COLO829 (cell line): ENCODE measurements at regions not wholly inside any gene's neighbourhood (a gene's known extent, or its start where the extent isn't known, plus 50 kb on each side); places are given as distances from the start of the nearest gene placed in this dataset.
"Not testable (repeated sequence)": the region's sequence is repeated elsewhere in the genome, so short reads cannot be mapped to it uniquely, and the experiment has no call there.

Experiments
- DNase-seq: peaks from one replicate; pipeline ENCODE4 v3.0.0; 2012; ENCODE audit warnings: low spot score

DNA sequence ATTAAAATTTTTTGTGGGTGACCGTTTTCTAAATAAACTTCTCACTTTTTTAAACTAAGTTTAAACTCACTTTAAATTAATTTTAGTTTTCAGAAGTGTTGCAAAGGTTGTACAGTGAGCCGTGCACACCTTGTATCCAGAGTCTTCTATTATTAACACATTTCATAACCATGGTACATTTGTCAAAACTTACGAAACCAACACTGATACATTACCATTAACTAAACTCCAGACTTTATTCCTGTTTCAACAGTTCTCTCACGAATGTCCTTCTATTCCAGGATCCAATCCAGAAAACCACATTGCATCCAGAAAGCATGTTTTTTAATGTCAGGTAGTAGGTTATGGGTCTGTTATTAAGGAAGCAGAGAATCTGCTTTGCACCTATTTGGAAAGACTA lies 319.9 kb downstream of the CBLN4 start:
- DNase-seq = no peak

GRCh38 chr20:55684578-55684977 lies 320.7 kb downstream of the CBLN4 start:
- no peak for DNase-seq

GRCh38 chr20:55678970-55679667 lies 326.2 kb downstream of the CBLN4 start:
- no peak for DNase-seq

DNA sequence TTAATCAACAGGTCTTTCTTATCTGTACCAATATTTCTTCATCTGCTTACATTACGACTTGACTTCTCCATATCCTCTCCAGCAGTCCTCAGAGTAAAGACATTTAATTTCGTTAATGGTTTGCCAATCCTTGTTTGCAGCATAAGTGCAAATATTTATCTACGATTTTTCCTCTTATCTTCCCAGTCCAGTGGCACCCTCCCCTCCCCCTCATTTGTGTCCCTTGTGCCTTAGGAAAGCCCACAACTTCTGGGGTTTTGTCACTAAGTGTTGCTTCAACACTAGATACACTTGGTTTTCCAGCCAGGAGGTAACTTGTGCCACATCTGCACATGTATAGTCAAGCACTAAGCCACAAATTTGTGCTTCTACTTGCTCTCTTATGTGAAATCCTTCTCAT lies 327.2 kb downstream of the CBLN4 start:
- DNase-seq = no peak

- no peak for DNase-seq
These were observed 328.3 kb downstream of the CBLN4 start for GRCh38 chr20:55677011-55677410.

DNA sequence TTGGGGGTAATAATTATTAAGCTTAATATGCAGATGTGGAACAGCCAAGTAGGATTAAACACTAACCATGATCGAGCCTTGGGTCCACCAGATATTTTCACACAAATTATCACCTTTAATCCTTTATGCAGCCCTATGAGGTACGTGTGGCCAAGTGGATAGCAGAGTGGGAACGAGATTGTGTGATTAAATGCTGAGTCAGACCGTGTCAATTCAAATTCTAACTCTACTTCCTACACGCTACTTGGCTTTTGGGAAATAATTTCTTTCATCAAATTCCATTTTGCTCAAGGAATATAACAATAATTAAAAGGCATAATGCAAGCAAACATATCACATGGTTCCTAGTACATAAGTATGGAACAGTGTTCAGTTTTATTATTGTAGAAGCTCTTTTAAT lies 329.2 kb downstream of the CBLN4 start:
- no peak for DNase-seq

DNA sequence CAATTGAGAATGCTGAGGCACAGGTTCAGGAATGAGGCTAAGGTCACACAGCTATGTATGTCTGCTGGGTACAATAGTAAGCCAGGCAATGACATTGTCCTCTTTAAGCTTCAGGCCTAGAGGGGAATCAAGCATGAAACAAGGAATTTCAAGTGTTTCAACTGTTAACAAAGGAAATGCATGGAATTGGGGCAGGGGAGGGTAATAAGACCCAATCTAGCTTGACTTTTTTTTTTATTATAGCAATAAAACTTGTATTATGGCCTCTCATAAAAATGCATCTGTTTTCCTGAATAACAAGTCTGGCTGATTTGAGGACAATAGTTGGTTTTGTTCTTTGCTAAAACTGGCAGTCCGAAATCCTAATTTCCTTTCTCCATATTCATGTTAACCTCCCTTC lies 336.7 kb downstream of the CBLN4 start:
- no peak for DNase-seq

DNA sequence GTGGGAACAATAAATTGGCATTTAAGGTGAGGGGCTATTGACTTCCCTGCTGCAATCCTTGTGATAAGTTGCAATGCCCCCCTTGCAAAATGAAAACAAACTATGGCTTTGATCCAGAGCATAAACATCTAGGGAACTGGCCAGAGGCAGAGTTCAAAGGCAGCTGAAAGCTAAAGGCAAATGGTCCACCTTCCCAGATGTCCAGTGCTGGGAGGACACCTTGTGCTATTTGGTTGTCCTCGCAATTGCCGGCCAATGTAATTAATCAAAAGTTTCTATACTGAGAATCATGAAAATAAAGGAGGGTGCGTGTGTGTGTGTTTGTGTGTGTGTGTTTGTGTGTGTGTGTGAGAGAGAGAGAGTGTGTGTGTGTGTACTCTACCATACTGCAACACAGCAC lies 337.4 kb downstream of the CBLN4 start:
- DNase-seq = no peak

DNA sequence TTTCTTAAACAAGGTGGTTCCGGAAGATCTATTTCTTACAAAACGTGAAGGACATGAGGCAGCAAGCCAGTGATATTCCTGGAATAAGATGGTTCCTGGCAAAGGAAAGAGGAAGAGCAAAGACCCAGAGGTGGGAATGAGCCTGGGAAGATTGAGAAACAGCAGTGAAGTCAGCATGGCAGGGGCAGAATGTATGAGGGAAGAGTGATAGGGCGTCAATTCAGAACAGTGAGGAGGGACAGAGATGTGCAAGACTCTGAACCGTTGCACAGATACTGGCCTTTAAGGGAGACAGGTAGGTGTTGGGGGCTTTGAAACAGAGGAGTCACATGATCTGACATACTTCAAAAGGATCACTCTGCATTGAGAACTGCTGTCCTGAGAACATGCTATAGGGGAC lies 338.3 kb downstream of the CBLN4 start:
- no peak for DNase-seq

DNA sequence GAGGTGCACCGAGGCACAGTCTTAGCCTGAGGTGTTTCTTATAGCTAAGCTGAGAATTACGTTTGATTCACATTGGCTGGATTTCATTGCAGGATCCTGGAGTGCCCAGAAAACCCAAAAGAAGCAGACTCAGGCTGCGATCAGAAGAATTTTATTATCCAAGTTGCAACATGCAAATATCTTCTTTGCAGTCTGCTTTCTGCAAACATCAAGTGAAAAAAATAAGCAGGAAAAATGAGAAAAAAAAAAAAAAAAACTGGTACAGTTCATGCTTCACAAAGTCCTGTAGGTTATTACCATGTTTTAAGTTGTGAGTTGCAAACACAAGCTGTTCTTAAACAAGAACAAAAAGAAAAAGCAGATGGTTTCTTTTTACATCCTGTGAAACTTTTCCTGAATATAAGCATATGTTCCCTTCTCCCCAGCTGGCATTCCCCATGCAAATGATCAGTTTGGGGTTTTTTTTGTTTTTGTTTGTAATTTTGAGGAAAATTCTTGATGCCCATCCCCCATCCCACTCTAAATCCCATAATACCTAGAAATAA lies 349.0 kb downstream of the CBLN4 start:
- DNase-seq = no peak

GRCh38 chr20:55650657-55651360 lies 354.5 kb downstream of the CBLN4 start:
- DNase-seq = no peak

- DNase-seq = peak; percentile 68
These were observed 356.1 kb downstream of the CBLN4 start for GRCh38 chr20:55649254-55649653.

DNA sequence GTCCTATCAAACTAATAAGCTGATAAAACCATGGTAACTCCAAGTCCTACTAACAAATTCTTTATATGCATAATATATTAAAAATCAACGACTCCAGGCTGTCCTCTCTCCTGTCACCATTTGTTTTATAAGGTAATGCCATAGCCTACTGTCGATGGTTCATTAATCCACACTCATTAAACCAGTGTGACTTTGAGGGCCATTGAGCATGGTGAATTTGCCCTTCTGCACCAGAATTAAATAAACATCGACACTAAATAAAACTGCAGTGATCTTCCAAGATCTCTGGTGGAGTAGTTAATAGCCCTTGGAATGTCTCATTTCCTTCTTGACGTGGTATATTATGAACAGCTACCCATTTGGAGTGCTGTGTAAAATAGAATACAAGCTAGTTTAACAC lies 358.5 kb downstream of the CBLN4 start:
- no peak for DNase-seq

- DNase-seq = no peak
These were observed 363.8 kb downstream of the CBLN4 start for GRCh38 chr20:55641497-55641896.

- no peak for DNase-seq
These were observed 369.4 kb downstream of the CBLN4 start for GRCh38 chr20:55635870-55636269.

- DNase-seq = no peak
These were observed 372.7 kb downstream of the CBLN4 start for GRCh38 chr20:55632592-55632991.

GRCh38 chr20:55629143-55629542 lies 376.2 kb downstream of the CBLN4 start:
- DNase-seq = not testable (repeated sequence)

- DNase-seq = no peak
These were observed 378.6 kb downstream of the CBLN4 start for GRCh38 chr20:55626716-55627115.

DNA sequence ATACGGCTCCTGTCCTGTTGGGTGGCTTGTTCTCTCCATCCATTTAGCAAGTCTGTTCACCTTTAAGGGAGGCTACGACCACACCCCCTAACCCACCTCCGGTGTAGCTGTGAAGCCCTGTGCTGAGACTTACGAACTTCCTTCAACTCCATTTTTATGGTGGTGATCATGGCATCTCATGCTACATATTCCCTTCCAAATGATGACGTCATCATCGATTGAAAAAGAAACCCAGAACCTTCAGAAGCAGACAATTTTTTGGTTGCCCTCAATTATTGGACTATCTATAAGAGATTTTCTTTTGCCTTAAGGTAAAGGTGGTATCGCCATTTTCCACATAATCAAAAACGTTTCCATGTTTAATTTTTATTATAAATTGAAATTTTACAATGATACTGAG lies 389.0 kb downstream of the CBLN4 start:
- DNase-seq = no peak

DNA sequence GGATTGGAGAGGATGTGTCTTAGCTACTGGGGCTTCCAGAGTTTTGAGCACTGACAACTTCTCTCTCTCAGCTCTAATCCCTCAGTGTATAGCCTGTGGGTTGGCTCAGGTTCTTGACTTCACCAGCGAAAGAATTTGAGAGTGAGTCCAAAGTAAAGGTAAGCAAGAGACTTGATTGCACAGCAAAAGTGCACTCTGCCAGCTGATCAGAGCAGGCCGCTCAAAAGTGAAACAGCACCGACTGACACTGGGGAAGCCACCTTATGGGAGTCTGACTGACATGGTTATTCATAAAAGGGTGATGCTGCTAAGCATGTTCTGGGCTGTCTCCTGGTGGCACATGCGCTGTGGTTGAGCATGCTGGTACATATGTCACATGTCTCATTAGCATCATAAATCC lies 389.5 kb downstream of the CBLN4 start:
- no peak for DNase-seq

DNA sequence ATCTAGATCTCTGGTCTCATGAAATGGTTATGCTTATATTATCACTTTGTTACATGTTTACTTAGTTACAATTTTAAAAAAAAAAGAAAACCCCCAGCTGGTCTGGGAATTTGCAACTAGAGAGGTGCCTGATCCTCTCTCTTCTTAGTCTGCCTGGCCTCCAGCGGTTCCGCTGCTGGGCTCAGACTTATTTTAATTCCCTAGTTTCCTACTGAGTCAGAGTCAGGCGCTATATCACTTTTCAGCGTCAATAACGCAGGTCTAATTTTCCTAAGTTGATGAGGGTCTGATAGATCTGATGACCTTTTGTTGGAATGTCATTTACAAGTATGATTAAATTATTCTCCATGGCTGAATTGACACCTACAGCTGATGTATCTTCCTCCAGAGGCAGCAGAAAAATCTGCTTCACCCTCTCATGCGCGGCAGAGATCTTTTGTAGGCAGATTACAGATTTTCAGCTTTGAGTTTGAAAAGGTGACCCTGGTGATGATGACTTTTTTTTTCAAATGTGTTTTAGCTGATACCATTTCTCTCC lies 391.0 kb downstream of the CBLN4 start:
- no peak for DNase-seq

GRCh38 chr20:55610756-55611155 lies 394.6 kb downstream of the CBLN4 start:
- DNase-seq = no peak

GRCh38 chr20:55605594-55605993 lies 399.7 kb downstream of the CBLN4 start:
- no peak for DNase-seq
